Globus pallidus (tissue), 1 donor: ENCODE measurements at regions not wholly inside any gene's neighbourhood (a gene's known extent, or its start where the extent isn't known, plus 50 kb on each side); places are given as distances from the start of the nearest gene placed in this dataset.
"Not testable (repeated sequence)": the region's sequence is repeated elsewhere in the genome, so short reads cannot be mapped to it uniquely, and the experiment has no call there.

Experiments
- DNase-seq: peaks from one replicate; pipeline ENCODE4 v3.0.0-alpha.2; 2015; ENCODE audit warnings: low spot score

DNA sequence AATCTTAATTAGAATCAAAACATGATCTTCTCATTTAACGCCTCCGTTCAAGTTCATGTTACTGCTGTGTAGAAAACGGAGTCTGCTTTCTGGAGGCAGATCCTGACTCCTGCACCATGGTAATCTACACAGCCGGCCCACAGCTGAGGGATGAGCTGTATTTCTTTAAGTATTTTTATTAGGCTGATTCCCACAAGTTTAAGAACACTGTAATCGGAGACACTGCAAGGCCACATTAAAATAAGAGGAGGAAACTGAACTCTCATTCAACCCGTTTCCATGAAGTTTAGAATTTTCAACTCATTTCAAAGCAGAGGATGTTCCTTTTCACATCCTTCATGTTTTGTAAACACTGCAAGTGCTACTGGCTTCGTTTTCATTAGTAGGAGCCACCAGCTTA is 372.2 kb downstream of the NFIB start:
- no peak for DNase-seq

DNA sequence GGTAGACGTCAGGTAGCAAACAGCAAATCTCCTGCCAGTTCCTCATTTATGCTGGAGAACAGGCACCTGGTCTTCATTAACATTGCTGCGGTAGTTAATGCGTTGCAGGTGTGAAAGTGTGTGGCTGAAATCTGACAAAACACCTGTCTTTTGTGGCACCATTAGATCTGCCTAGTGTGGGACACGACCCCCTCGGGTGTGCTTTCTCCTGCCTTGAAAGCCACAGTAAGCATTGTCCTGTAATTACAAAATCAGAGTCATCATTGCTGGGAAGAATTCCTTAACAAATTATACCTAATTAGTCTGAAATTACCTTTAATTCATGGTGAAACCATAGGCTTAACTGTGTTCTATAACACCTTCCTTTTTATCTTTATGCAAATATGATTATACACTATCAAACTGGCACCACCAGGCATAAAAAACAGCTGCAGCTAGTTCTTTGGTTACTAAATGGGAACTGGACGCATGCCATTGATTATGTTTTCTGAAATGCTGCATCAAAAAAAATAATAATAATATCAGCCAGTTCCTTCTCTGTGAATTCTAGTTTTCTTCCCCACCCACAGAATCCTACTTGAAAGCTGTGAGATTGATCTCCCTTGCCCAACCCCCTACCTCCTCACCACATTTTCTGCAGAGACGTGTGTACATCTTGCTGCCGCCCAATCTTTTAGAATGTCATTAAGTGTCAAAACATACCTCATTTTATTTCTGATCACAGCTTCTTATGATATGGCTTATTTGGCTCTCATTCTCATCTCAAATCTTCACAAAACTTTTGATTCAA is 374.0 kb downstream of the NFIB start:
- DNase-seq = no peak

DNA sequence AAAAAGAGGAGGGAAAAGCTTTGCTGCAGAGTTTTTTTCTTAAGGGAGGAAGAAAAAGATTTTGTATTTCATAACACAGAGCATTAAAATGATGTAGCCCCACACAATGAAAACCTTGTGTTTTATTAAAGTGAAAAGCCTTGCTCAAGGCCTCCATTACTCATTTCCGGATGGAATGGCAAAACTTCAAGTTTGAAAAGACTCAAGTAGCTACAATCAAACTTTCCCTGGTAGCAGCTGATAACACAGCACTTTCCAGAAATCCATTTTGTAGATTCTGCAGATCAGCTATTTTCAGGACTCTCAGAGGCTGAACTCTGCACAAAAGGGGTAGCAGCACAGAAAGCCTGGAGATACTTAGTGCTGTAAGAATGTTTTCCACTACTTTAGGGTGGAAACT is 374.8 kb downstream of the NFIB start:
- no peak for DNase-seq

DNA sequence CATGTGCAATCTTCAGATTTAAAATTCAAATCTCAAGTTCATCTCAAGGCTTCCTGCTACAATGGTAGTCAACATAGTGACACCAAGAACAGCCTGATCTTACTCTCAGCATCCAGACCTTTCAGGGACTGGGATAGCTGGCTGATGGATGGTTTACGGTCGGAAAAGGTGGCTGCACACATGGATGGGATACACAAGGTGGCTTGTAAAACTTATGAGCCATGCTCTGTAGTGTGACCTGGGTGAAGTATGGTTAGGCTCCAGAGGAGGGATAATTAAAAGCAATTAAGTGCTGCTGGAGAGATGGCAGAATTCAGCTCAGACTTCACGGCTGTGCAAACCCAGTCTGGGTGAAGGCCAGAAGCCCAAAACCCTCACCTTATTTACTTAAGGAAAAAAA is 379.5 kb downstream of the NFIB start:
- no peak for DNase-seq

DNA sequence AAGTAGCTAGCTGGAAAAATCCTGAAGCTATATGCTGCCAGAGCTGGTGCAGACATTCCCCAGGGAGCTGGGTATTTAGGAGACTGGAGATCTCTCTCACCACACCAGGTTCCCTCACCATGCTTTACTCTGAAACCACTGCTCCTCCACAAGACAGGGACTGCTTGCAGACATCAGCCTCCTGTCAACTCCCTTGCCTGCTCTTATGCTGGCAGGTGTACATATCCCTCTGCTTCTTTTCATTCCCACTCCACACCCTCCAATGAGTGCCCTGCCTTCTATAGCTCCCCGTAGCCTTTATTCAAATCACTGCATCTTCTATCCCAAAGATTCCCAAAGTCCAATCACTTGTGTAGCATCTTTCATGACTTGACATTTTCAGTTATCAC is 380.7 kb downstream of the NFIB start:
- no peak for DNase-seq

DNA sequence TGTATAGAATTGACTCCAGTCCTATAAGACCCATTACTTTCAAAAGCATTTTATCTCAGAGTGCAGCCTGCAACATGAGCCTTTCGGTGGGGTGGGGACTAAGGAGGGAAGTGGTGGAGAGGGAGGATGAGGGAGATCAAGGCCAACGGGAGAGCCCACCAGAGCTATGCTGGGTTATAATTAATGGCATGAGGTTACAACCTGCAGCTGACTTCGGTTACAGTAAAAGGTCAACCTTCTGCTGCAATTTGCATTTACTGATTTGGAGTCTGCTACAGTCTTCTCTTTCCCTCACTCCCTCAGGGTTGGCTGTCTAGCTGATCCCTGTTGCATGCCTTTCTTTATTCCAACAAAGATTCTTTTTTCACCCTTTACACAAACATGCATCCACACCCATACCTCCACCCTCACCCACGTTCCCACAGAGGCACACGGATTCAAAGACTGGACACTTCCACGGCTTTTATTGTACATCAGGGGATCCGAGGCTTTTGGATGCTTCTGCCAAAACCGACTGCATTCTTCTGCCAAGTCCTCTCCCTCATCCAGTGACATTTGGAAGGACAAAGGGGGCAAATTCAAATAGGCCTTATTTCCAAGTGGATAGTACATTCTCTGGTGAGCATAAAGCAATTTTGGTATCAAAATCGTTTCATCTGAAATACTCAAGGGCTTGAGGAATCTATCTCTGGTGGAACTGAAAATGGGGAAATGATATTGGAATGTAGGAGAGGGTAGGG is 381.2 kb downstream of the NFIB start:
- no peak for DNase-seq

DNA sequence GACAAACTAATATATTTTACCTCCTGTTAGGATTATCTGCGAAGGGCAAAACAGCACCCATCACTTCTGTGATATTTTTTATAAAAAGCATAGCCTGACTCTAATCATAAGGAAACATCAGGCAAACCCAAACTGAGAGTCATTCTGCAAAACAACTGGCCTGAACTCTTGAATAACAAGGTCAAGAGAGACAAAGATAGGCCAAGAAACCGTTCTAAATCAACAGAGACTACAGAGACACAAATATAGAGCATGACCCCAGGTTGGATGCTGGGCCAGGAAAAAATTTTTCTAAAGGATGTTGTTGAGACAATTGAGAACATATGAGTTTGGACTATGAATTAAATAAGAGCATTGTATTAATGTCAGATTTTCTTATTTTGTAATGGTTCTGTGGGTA is 384.9 kb downstream of the NFIB start:
- no peak for DNase-seq

DNA sequence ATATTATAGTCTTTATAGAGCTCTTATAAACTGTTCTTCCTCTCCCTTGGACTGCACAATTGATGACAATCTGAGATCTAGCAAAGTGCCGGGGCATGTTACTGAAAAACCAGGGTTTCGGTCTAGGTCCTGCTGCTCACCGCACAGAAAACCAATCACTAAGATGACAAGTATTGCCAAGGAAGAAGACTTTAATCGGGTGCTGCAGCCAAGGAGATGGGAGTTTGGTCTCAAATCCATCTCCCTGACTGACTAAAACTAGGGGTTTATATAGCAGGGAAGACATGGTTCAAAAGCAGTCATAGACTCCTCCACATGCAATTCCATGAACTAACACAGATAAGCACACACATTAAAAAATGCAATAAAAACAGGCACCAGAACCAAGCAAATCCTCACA is 390.6 kb downstream of the NFIB start:
- DNase-seq = no peak

DNA sequence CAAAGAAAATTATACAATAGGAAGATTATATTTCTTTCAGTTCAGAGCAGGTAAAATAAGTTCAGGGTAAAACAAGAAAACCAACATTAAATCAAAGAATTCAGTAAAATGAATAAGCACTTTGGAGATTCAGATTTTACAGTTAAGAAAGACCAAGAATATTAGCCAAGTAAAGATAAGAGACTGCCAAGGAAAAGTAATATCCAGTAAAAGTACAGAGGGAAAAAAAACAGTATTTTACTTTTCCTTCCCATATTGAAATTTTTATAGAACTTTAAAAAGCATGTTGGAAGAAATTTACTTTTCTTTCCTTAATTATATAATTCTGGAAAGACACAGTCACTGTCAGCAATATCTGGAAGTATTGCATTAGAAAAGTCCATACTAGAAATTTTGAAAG is 393.4 kb downstream of the NFIB start:
- no peak for DNase-seq

DNA sequence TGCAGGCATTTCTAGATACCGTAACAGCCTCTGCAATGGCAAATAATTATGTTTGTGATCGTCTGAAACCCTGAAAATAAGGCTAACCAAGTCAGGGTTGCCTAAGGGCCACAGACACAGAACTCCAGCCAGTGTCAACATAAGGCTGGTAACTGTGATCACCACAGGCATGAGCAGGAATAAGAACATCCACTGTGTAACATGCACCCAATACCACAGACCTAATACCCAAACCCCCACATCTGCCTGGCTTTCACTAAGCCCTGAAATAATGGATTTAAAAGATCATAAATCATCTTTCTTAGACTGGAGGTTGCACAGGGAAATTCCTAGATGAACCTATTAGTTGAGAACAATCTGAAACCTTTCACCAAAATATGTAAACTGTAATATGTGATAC is 394.5 kb downstream of the NFIB start:
- no peak for DNase-seq

DNA sequence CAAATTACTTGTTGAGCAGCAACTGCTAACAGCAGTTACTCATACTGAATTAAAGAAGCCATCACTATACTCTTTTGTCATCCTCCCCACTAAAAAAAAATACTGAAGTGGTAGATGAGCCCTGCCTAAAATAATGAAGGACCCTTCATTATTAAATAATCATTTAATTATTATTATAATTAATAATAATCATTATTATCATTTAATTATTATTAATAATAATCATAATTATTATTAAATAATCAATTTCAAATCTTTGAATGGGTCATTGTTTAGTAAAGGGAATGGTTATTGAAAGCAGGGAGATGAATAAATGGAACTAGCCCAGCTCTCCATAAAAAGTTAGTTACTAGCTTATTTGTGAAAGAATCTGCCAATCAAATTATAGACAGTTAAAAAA is 396.4 kb downstream of the NFIB start:
- DNase-seq = no peak

DNA sequence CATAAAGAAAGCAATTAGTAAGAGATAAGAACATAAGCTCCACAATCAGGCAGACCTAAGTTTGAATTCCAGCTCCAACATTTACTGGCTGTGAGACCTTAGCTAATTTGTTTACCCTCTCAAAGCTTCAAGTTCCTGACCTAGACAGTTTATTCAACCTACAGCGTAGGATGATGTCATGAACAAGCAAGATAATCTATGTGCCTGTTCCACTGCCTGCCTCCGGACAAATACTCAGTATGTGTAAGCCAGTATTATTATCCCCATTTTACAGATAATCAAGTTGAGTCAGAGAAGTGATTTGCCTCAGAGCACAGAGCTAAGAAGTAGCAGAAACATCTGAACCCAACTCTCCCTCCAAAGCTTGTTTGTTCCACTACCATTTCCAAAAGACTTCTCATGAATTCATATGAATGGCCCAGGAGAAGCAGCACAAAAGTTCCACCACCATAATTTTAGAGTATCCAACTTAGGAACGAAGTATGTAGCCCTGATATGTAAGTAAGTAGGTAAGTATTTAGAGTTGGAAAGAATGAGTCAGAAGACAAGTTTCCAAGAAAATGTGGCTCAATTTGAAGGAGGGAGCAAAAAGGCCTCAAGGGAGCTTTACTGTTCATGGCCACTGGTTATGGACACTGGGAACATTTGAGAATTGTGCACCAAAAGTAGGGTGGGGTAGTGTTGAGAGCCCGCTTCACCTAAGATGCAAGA is 398.2 kb downstream of the NFIB start:
- no peak for DNase-seq

DNA sequence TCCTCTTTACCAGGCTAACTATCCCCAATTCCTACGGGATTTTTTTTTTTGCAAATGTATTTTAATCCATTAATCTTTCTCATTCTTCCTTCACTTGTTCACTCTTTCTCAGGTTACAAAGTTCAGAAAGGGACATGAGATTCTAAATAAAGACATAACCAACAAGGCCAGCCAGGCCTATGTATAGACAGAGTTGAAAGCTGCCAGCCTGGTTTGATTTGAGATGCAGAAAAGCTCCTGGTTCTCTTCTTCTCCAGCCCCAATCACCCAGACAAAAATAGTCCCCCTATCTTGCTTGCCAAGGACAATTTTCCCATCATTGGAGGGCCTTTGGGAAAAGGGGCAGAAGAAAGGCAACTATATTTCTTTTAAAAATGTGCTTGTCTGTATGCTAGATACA is 398.8 kb downstream of the NFIB start:
- DNase-seq = no peak

DNA sequence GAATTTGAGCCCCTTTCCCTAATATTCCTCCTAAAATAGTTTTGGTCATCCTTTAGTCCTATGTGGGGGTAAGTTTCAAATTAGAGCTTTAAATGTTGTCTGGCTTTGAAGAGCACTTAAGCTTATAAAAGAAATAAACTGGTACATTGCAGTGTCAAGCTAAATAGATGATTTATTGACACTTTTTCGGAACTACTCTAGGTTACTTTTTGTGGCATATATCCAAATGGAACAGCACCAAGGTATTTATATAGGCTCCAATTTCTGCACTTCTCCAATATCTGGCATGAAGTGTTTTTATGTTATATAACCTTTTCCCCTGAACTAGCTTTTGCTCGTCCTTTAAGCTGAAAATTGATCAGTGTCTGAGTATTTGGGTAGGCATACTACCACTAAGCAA is 402.5 kb downstream of the NFIB start:
- no peak for DNase-seq

DNA sequence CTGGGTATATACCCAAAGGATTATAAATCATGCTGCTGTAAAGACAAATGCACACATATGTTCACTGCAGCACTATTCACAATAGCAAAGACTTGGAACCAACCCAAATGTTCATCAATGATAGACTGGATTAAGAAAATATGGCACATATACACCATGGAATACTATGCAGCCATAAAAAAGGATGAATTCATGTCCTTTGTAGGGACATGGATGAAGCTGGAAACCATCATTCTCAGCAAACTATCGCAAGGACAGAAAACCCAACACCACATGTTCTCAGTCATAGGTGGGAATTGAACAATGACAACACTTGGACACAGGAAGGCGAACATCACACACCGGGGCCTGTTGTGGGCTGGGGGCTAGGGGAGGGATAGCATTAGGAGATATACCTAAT is 406.1 kb downstream of the NFIB start:
- not testable (repeated sequence) for DNase-seq

DNA sequence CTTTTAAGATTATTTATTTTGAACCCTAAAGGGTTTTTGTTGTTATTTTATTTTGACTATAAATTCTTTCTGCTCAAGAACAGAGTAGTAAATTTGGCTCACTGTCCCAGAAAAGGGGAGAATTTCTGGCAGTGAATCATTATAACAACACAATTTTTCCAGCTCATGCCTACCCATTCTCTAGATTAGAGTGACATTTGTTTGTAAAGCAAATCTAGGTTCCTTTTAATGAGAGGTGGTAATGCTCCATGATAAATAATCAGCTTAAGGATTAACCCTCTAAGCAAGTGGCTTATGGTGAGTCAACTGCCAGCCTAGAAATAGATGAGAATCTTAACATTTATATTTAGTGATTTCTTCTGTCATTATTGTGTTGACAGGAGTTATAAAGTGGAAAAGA is 409.2 kb downstream of the NFIB start:
- no peak for DNase-seq

DNA sequence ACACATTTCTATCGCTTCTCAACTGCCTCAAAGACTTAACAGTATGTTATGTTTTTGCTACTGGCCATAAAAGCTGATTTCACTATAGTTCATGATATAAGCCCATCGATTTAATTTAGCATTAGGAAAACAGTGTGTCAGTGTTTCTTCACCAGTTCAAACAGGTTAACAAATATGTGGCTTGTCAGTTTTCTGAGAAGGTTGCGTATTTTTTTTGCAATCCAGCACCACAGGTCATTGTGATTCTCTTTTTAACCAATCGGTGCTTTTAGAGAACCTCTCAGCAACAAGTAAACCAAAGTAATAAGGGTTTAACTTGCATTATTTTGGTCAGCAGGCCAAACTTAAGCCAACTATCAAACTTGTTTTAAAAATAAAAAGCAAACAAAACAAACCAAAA is 409.6 kb downstream of the NFIB start:
- no peak for DNase-seq

DNA sequence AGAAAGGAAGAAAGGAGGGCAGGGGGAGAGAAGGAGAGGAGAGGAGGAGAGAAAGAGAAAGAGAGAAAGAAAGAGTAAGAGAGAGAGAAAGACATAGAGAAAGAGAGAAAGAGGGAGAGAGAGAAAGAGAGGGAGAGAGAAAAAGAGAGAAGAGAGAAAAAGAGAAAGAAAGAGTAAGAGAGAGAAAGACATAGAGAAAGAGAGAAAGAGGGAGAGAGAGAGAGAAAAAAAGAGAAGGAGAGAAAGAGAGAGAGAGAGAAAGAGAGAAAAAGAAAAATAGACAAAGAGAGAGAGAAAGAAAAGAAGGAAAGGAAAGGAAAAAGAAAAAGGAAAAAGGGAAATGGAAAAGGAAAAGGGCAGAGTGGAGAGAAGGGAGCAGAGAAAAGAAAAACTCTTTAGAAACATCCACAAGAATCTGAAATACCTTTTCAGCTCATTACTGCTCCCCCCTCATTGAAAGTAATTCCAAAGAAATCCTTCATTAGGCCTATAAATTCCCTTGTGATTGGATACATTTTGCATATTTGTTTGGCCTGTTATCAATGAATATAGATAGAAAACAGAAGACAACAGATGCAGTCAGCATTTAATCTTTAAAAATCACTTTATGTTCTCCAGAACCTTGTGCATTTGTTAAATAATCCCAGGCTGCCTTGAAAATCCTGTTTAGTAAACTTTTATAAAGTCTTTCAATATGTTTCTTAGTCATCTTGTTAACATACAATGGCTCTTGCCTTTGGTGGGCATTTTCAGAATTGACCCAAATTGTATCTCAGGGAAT is 411.5 kb downstream of the NFIB start:
- no peak for DNase-seq

DNA sequence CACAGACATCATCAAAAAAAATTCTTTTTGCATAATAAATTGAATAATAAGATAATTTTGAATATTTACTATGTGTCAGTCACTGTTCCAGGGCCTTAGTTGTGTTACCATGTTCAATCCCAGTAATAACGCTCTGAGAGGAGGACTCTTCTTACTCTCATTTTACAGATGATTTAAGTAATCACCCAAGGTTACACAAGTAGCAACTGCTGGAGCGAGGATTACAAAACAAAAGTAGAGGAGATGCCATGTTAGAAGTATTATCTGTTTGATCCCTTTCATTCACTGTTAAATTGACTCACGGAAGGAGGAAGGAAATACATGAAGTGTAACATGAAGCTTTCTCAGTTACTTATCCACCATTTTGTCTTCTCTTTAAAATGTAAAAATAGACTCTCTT is 412.8 kb downstream of the NFIB start:
- no peak for DNase-seq

DNA sequence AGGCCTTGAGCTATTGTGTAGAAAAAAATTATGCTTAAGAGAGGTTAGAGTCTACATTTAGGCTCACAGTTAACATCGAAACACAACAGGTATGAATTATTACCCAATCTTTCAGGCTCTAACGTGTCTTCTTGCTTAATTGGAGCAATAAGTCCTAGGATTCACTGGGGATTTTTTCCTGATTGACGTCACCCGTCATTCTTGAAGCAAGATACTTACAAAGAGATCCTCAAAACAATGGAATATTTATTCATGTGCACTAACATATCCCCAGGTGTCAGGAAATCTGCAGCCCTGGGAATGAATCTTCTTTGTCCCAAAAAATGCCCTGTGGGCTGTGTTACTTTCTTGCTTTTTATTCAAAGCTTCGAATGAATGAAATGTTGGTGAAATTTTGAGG is 413.5 kb downstream of the NFIB start:
- DNase-seq = no peak

DNA sequence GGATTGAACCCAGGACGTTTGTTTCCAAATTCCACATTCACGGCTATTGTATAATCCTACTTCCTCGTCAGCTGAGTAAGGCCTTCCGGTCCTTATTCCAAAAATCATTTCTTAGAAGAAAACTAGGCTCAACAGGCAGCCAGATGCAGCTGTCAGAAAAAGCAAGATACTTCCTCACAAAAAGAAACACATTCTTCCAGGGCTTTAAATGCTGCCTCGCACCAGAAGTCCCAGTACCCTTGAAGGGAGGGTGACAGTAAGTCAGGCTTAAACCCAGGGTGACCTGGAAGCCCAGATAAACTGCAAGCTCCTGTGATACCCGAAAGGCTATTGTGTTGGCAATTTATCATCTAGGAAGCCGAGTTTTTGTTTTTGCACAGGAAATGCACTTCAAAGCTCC is 414.0 kb downstream of the NFIB start:
- DNase-seq = no peak

DNA sequence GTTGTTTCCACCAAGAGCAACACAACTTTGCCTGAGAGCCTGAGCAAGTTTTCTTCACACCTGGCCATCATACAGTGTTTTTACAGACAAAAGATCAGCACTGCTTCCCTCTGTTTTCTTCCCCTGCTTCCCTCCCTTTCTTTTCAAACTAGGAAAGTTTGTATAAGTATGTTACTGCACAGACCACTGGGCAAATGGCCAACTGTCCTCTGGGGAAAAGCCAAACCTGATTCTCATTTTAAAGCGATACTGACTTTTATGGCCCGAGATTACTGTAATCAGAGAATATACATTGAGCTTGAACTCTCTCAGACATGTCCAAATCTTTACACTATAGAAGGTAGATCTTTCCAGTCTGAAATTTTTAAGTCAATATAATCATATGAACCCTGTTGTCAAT is 415.0 kb downstream of the NFIB start:
- DNase-seq = no peak
